Eye (tissue), 1 donor: ENCODE measurements at regions not wholly inside any gene's neighbourhood (a gene's known extent, or its start where the extent isn't known, plus 50 kb on each side); places are given as distances from the start of the nearest gene placed in this dataset.
"Not testable (repeated sequence)": the region's sequence is repeated elsewhere in the genome, so short reads cannot be mapped to it uniquely, and the experiment has no call there.

Source experiments
- DNase-seq: peaks from one replicate; pipeline ENCODE4 v3.0.0-alpha.2; 2015

DNA sequence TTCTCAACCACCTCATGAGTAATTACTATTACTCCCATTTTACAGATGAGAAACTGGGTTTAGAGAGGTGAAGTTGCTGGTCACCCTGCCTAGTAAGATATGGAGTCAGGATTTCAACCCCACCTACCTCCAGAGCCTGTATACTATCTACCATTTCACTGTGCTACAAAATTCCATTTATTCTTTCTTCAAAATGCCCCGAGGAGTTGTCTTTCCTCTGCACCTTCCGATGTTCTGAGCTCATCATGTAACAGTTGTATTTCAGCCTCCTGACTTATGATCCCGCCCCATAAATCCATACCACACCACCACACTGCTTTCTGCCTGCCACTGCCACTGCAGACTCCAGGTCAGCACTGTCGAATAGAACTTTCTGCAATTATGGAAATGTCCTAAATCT lies 71.3 kb upstream of the SLC25A36 start:
- DNase-seq = no peak

DNA sequence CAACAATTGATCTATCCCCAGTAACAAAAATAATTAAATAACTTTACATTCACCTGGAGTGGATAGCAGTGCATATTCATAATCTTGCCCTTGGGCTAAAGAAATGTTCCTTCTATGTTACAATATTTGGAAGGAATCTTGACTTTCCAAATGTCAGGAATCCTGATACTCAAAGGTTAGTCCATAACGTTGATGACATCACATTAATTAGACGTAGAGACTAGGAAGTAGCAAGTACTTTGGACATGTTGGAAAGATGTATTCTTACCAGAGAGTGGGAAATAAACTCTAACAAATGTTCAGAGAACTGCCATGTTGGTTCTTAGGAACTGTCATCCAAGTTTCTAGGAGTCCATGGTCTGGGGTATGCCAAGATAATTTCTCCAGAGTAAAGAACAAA lies 70.6 kb upstream of the SLC25A36 start:
- DNase-seq = no peak

DNA sequence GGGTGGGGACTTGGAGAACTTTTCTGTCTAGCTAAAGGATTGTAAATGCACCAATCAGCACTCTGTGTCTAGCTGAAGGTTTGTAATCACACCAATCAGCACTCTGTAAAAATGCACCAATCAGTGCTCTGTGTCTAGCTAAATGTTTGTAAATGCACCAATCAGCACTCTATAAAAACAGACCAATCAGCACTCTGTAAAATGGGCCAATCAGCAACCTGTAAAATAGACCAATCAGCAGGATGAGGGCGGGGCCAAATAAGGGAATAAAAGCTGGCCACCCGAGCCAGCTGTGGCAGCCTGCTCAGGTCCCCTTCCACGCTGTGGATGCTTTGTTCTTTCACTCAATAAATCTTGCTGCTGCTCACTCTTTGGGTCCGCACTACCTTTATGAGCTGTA lies 69.5 kb upstream of the SLC25A36 start:
- not testable (repeated sequence) for DNase-seq

DNA sequence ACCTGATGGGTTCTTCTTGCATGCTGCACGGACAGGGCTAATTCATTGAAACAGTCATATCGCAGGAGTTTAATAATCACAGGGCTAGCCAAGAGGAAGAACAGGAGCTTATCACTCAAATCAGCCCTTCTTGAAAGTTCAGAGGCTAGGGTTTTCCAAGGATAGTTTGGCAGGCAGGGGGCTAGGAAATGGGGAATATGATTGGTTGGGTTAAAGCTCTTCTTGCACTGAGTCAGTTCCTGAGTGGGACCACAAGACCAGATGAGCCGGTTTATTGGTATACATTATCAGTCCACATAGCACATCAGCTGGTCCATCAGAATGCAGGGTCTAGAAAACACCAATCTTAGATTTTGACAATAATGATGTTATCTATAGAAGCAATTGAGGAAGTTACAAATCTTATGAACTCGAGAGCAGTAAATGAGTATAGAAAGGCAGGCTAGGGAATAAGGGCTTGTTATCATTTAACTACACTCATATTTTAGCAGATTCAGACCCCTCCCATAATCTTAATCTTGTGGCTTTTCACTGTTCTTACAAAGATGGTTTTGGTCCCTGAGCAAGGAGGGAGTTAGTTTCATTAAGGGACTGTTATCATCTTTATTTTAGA lies 58.1 kb upstream of the SLC25A36 start:
- no peak for DNase-seq

DNA sequence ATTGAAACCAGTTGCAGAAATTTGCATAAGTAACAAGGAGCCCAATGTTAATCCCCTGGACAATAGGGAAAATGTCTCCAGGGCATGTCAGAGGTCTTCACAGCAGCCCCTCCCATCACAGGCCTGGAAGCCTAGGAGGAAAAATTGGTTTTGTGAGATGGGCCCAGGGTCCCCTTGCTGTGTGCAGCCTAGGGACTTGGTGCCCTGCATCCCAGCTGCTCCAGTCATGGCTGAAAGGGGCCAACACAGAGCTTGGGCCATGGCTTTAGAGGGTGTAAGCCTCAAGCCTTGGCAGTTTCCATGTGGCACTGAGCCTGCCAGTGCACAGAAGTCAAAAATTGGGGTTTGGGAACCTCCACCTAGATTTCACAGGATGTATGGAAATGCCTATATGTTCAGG lies 55.9 kb upstream of the SLC25A36 start:
- DNase-seq = not testable (repeated sequence)
